ENCODE measurements at regions not wholly inside any gene's neighbourhood (a gene's known extent, or its start where the extent isn't known, plus 50 kb on each side); places are given as distances from the start of the nearest gene placed in this dataset.

DNA sequence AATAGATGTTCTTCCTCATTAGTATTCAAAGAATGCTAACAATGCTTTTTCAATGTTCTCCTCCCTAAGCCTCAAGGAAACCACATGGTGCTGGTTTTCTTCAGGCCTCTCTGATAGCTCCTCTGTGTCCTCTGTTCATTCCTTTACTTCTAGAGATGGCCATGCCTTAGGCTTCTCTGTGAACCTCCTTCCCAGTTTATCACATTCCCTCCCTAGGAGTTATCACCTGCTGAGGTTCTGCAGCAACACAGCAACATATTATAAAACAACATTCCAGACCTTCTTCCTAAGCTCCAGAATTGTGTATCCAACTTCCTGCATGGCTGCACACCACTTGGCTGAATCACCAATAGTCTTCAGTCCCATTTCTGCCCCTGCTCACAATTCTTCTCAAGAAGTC is 325.5 kb downstream of the IRS1 start:
- Histone ChIP-seq H2AFZ (ENCODE audit: low read depth, low read length, severe bottlenecking) (no peak overlapping the region), H3K4me3 (ENCODE audit: insufficient read depth, low read length, poor library complexity, severe bottlenecking) (no peak overlapping the region), H3K9me3 (ENCODE audit: insufficient read depth, low read length) (no peaks in the 10 kb centered on the region), H3K27ac (ENCODE audit: low read depth, low read length) (no peak overlapping the region), H4K20me1 (ENCODE audit: low read depth, low read length) (no peaks in the 10 kb centered on the region), H3K27me3 (ENCODE audit: low read length) (no peaks in the 10 kb centered on the region), H3K4me2 (ENCODE audit: low read depth, low read length, poor library complexity, severe bottlenecking) (no peak overlapping the region), H3K9me2 (replicated peaks; ENCODE audit: insufficient read depth, low read length) (no peaks in the 10 kb centered on the region), H3F3A (ENCODE audit: insufficient read depth) (no peaks in the 10 kb centered on the region), H3K9ac (ENCODE audit: low read length) (no peak overlapping the region), H3K36me3 (ENCODE audit: low read length) (no peaks in the 10 kb centered on the region), H3K79me2 (ENCODE audit: insufficient read depth, low read length) (no peaks in the 10 kb centered on the region)
- TF ChIP-seq, protein P1, sequence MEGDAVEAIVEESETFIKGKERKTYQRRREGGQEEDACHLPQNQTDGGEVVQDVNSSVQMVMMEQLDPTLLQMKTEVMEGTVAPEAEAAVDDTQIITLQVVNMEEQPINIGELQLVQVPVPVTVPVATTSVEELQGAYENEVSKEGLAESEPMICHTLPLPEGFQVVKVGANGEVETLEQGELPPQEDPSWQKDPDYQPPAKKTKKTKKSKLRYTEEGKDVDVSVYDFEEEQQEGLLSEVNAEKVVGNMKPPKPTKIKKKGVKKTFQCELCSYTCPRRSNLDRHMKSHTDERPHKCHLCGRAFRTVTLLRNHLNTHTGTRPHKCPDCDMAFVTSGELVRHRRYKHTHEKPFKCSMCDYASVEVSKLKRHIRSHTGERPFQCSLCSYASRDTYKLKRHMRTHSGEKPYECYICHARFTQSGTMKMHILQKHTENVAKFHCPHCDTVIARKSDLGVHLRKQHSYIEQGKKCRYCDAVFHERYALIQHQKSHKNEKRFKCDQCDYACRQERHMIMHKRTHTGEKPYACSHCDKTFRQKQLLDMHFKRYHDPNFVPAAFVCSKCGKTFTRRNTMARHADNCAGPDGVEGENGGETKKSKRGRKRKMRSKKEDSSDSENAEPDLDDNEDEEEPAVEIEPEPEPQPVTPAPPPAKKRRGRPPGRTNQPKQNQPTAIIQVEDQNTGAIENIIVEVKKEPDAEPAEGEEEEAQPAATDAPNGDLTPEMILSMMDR (IDR thresholded peaks at IDR 0.05; ENCODE audit: insufficient read depth, low read length, poor library complexity, severe bottlenecking): no peak
- TF ChIP-seq EZH2phosphoT487 (conservative IDR thresholded peaks at IDR 0.05; ENCODE audit: low read length): no peak

DNA sequence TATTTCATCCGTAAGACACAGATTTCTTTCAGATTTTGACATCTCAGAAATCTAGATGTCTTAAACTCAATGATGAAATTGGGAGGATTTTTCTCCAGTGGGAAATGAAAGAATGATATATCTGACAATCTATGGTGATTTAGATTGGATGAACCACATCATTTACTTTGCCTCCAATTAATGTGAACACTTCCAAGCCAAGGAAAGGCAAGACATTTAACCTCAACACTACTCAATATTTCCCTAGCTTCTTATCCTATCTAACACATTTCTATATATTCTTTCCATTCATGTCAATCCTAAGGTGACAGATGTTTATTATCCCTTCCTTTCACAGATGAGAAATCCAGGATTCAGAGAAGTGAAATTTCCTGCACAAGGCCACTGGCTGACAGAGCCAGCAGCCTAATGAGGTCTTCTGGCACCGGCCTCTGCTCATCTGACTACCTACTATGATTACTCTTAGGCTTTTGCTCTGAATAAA is 327.6 kb downstream of the IRS1 start:
- Histone ChIP-seq H2AFZ (ENCODE audit: low read depth, low read length, severe bottlenecking) (no peak overlapping the region), H3K27ac (ENCODE audit: low read depth, low read length) (no peak overlapping the region), H3K4me2 (ENCODE audit: low read depth, low read length, poor library complexity, severe bottlenecking) (no peak overlapping the region), H3K27me3 (ENCODE audit: low read length) (no peaks in the 10 kb centered on the region), H3K36me3 (ENCODE audit: low read length) (no peaks in the 10 kb centered on the region), H3K4me3 (ENCODE audit: insufficient read depth, low read length, poor library complexity, severe bottlenecking) (no peak overlapping the region), H3K9me3 (ENCODE audit: insufficient read depth, low read length) (no peaks in the 10 kb centered on the region), H3K79me2 (ENCODE audit: insufficient read depth, low read length) (no peaks in the 10 kb centered on the region), H3K9me2 (replicated peaks; ENCODE audit: insufficient read depth, low read length) (no peaks in the 10 kb centered on the region), H4K20me1 (ENCODE audit: low read depth, low read length) (no peaks in the 10 kb centered on the region), H3K9ac (ENCODE audit: low read length) (no peak overlapping the region), H3F3A (ENCODE audit: insufficient read depth) (no peaks in the 10 kb centered on the region)
- TF ChIP-seq, protein P1 (IDR thresholded peaks at IDR 0.05; ENCODE audit: insufficient read depth, low read length, poor library complexity, severe bottlenecking): no peak
- no peak for TF ChIP-seq EZH2phosphoT487 (conservative IDR thresholded peaks at IDR 0.05; ENCODE audit: low read length)

DNA sequence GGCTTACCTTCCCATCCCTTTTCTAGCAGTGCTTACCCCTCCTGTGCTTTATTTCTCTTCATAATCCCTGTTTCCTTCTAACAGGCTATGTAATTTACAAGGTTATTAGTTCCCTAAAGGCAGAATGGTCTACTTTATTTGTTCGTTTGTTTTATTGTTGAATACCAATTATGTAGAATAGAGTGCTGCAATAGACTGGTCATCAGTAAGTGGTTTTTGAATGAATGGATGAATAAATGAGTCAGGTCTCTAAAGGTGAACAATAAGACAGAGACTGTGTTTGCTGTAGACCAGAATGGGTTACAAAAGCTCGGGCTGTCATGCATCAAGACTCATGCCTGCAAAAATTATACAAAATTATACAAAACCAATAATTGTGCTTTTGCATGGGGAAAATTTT is 332.0 kb downstream of the IRS1 start:
- TF ChIP-seq, protein P1 (IDR thresholded peaks at IDR 0.05; ENCODE audit: insufficient read depth, low read length, poor library complexity, severe bottlenecking): no peak
- no peak for TF ChIP-seq EZH2phosphoT487 (conservative IDR thresholded peaks at IDR 0.05; ENCODE audit: low read length)
- H3K27ac ChIP-seq (ENCODE audit: low read depth, low read length): no peak overlapping the region
- no peak overlapping the region for H3K9ac ChIP-seq (ENCODE audit: low read length)
- H4K20me1 ChIP-seq (ENCODE audit: low read depth, low read length): no peaks in the 10 kb centered on the region
- no peak overlapping the region for H3K4me2 ChIP-seq (ENCODE audit: low read depth, low read length, poor library complexity, severe bottlenecking)
- H3K36me3 ChIP-seq (ENCODE audit: low read length): no peaks in the 10 kb centered on the region
- H3K9me2 ChIP-seq (replicated peaks; ENCODE audit: insufficient read depth, low read length): no peaks in the 10 kb centered on the region
- H3K79me2 ChIP-seq (ENCODE audit: insufficient read depth, low read length): no peaks in the 10 kb centered on the region
- H3K9me3 ChIP-seq (ENCODE audit: insufficient read depth, low read length): no peaks in the 10 kb centered on the region
- H2AFZ ChIP-seq (ENCODE audit: low read depth, low read length, severe bottlenecking): no peak overlapping the region
- H3K27me3 ChIP-seq (ENCODE audit: low read length): no peaks in the 10 kb centered on the region
- no peaks in the 10 kb centered on the region for H3F3A ChIP-seq (ENCODE audit: insufficient read depth)
- H3K4me3 ChIP-seq (ENCODE audit: insufficient read depth, low read length, poor library complexity, severe bottlenecking): no peak overlapping the region
